ENCODE measurements at regions not wholly inside any gene's neighbourhood (a gene's known extent, or its start where the extent isn't known, plus 50 kb on each side); places are given as distances from the start of the nearest gene placed in this dataset.

DNA sequence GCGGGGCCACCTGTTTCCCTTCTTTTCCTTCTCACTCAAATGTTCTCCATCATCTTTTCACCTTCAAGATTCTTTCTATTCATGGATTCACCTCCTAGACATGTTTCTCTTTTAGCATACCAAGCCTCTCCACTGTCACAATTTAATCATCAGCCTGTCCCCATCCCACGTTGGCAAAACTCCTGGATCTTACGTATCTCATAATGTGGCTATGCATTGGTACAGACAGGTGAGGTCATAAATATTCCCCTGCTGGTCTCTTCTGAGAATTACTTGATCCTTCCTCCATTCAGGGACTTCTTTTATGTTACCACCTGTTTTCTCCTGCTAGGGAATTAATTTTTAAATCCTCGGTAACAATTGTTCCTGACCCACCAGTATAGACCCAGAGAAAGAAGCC lies 262.6 kb upstream of the NEBL start:
- no peaks in the 10 kb centered on the region for H3K9me3 Mint-ChIP-seq
- peaks cover 6% of the 10 kb centered on the region for H3K27me3 Mint-ChIP-seq
- POLR2A ChIA-PET: no interaction called here
- ATAC-seq (ENCODE audit: low read depth) (no peak), DNase-seq (no peak)
- H3K36me3 Mint-ChIP-seq: no peaks in the 10 kb centered on the region
- no peaks in the 10 kb centered on the region for H3K4me1 Mint-ChIP-seq
- no peak overlapping the region for H3K27ac Mint-ChIP-seq
- no peak overlapping the region for H3K4me3 Mint-ChIP-seq

DNA sequence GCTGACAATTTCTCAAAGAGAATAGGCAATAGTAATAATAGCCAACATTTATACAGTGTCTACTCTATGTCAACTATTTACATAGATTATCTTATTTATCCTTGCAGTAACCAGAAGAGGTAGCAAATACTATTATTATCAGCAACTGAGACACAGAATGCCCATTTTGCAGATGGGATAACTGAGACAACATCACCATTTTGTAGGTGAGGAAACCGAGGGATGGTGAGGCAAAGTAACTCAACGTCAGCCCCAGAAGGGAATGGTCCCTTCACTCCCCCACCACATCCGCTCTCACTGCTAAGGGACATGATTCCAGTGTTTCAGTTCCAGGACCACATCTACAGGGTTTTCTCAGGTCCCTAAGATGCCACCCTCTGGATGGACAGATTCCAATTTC lies 261.2 kb upstream of the NEBL start:
- no peak for ATAC-seq (ENCODE audit: low read depth)
- Mint-ChIP-seq H3K9me3 (no peaks in the 10 kb centered on the region), H3K36me3 (no peaks in the 10 kb centered on the region), H3K27ac (no peak overlapping the region), H3K4me3 (no peak overlapping the region), H3K4me1 (no peaks in the 10 kb centered on the region), H3K27me3 (peaks cover 6% of the 10 kb centered on the region)
- POLR2A ChIA-PET: no interaction called here
- no peak for DNase-seq

DNA sequence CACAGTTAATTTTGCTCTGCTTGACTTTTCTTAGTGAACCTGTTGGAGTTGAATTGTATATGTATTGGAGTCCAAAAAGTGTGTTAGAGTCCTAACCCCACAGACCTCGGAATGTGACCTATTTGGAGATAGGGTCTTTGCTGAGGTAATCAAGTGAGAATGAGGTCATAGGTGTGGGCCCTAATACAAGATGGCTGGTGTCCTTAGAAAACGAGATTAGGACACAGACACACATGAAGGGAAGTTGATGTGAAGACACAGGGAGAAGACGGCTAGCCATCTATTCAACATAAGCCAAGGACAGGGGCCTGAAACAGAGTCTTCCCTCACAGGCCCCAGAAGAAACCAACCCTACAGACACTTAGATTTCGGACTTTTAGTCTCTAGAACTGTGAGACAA lies 260.6 kb upstream of the NEBL start:
- peaks cover 6% of the 10 kb centered on the region for H3K27me3 Mint-ChIP-seq
- DNase-seq (no peak), ATAC-seq (ENCODE audit: low read depth) (no peak)
- H3K27ac Mint-ChIP-seq: no peak overlapping the region
- H3K36me3 Mint-ChIP-seq: no peaks in the 10 kb centered on the region
- H3K4me3 Mint-ChIP-seq: no peak overlapping the region
- H3K4me1 Mint-ChIP-seq: no peaks in the 10 kb centered on the region
- POLR2A ChIA-PET: no interaction called here
- no peaks in the 10 kb centered on the region for H3K9me3 Mint-ChIP-seq

DNA sequence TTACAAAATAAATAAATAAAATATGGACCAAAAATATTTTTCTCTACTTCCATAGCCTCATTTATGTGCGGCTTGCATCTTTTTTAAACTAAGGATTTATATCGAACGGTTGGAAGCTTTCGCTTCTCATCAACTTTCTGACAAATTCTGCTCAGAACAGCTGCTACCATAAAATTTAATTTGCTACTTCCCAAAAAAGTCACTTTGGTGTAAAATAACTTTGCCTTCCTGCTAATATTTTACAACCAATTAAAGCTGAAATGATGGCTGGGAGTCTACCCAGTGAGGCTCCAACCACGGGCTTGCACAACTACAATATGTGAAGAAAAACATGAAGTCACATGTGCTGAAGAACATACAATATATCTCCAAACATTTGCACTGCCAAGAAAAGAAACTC lies 253.1 kb upstream of the NEBL start:
- DNase-seq (no peak), ATAC-seq (ENCODE audit: low read depth) (no peak)
- Mint-ChIP-seq H3K4me1 (no peaks in the 10 kb centered on the region), H3K27ac (no peak overlapping the region), H3K36me3 (no peaks in the 10 kb centered on the region), H3K4me3 (no peak overlapping the region), H3K9me3 (no peaks in the 10 kb centered on the region), H3K27me3 (peaks cover 3% of the 10 kb centered on the region)
- POLR2A ChIA-PET: no interaction called here

DNA sequence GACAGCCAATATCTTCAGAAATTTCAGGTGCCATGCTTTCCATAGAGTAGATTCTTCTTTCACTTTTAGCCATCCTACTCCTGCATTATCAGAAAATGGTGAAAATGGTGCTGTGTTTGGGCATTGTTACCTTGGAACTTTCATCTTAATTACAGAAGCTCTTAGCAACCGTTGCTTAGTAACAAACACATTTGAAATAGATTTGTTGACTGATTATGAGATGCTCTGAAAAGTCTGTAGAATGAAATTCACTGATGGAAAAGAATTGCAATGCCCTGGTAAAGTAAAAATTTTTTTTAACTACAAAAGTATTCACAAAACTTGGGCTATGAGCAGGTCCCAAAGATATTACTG lies 249.3 kb upstream of the NEBL start:
- ATAC-seq (ENCODE audit: low read depth) (no peak), DNase-seq (no peak)
- no peaks in the 10 kb centered on the region for H3K36me3 Mint-ChIP-seq
- H3K27me3 Mint-ChIP-seq: no peaks in the 10 kb centered on the region
- no peaks in the 10 kb centered on the region for H3K4me1 Mint-ChIP-seq
- H3K9me3 Mint-ChIP-seq: no peaks in the 10 kb centered on the region
- POLR2A ChIA-PET: no interaction called here
- no peak overlapping the region for H3K4me3 Mint-ChIP-seq
- H3K27ac Mint-ChIP-seq: no peak overlapping the region

DNA sequence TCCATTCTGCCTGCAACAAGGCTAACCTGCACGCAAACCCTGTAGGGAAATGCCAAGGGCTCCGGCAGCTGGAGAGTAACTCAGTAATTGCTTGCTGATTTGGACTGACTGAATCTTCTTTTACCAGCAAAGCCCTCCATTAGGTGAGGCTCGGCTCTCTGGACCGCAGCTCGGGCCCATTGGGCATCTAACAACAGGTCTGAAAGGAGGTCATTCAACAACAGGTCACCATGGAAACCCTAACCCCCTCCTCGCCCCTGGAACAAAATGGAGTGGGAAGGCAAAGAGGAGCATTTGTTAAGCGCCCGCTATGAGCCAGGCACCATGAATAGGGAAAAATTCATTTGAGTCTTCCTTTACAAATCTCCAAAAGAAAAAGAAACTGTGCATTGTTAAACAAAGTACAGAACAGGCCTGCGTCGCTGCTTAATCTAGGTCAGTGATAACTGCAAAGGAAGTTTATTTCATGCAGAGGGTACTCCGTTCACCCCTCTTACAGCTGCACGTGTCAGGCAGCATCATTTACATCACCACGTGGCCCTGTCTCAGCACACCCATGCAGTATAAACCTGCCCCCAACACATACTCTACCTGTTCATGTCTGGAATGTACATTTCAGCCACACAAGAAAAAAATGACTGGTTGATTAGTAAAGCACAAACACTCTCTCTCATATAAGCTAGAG lies 248.8 kb upstream of the NEBL start:
- POLR2A ChIA-PET: no interaction called here
- no peaks in the 10 kb centered on the region for H3K9me3 Mint-ChIP-seq
- H3K4me1 Mint-ChIP-seq: no peaks in the 10 kb centered on the region
- H3K27ac Mint-ChIP-seq: no peak overlapping the region
- DNase-seq (no peak), ATAC-seq (ENCODE audit: low read depth) (no peak)
- H3K4me3 Mint-ChIP-seq: no peak overlapping the region
- no peaks in the 10 kb centered on the region for H3K27me3 Mint-ChIP-seq
- H3K36me3 Mint-ChIP-seq: no peaks in the 10 kb centered on the region

DNA sequence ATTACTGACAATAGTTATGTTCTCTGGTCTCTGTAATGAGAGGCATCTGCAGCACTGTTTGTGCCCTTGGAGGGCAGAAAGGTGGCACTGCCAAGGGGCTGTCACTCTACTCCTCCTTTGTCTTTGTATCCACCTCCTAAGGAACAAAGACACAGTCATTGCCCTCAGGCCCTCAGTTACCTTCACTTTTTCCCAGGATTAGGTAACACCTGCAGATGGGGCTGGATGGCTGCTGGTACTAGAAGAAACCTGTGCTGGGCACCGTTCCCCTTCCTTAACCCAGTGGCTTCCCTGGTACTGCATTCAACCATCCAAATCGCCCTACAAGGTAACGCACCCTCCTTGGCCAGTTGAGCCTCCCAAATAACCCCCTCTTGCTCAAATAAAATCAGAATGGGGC lies 246.9 kb upstream of the NEBL start:
- ATAC-seq (ENCODE audit: low read depth) (no peak), DNase-seq (no peak)
- no peaks in the 10 kb centered on the region for H3K27me3 Mint-ChIP-seq
- H3K27ac Mint-ChIP-seq: no peak overlapping the region
- POLR2A ChIA-PET: no interaction called here
- H3K4me1 Mint-ChIP-seq: no peaks in the 10 kb centered on the region
- no peak overlapping the region for H3K4me3 Mint-ChIP-seq
- no peaks in the 10 kb centered on the region for H3K9me3 Mint-ChIP-seq
- H3K36me3 Mint-ChIP-seq: no peaks in the 10 kb centered on the region

DNA sequence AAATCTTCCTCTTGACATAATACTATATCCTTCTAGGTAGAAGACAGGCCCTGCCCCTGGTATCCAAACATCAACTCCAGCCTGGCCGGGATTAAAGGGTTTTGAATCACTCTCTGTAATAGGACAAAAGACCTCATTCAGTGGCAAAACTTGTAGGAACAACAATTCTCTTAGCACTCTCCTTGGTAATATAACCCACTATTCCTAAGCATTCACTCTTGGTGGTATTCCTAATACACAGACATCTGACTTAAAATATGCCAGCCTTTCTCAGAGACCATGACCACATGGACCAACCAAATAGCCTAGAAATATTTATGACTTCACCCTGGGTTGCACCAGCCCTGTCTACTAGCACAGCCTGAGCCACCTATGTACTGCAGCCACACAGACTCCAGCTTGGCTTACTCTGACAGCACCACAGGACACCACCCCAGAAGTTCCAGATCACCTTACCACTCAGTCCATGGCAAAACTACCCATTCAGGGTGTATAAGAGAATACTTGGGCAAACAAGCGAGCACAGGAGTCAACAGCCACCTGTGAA lies 244.9 kb upstream of the NEBL start:
- DNase-seq (no peak), ATAC-seq (ENCODE audit: low read depth) (no peak)
- H3K27ac Mint-ChIP-seq: no peak overlapping the region
- no peak overlapping the region for H3K4me3 Mint-ChIP-seq
- H3K27me3 Mint-ChIP-seq: no peaks in the 10 kb centered on the region
- no peaks in the 10 kb centered on the region for H3K4me1 Mint-ChIP-seq
- H3K36me3 Mint-ChIP-seq: no peaks in the 10 kb centered on the region
- POLR2A ChIA-PET: no interaction called here
- H3K9me3 Mint-ChIP-seq: no peaks in the 10 kb centered on the region

DNA sequence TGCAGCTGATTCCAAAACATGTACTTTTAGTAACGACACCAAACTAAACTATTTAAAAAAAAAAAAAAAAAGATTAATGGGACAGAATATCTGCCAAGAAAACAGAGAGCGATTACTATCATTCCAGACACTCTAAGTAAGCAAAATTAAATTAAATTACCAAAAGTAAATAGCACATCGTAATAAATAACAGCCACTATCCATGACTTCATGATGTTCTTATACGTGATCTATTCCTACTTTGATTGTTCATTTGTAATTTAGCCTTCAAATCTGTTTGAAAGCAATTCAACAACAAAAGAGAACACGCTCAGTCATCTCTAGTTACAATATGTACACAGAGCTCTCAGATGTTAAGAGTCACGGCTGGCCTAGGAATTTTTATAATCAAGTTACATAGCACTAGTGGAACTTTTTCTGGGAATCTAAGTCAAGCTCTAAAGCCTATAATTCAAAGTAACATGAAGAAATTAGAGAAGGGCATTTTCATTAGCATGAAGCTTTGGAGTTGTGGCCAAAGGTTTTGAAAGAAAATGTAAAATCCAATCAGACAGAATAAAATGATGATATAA lies 241.7 kb upstream of the NEBL start:
- Mint-ChIP-seq H3K4me3 (no peak overlapping the region), H3K27ac (no peak overlapping the region), H3K9me3 (no peaks in the 10 kb centered on the region), H3K27me3 (no peaks in the 10 kb centered on the region), H3K4me1 (no peaks in the 10 kb centered on the region), H3K36me3 (no peaks in the 10 kb centered on the region)
- DNase-seq (no peak), ATAC-seq (ENCODE audit: low read depth) (no peak)
- POLR2A ChIA-PET: no interaction called here

DNA sequence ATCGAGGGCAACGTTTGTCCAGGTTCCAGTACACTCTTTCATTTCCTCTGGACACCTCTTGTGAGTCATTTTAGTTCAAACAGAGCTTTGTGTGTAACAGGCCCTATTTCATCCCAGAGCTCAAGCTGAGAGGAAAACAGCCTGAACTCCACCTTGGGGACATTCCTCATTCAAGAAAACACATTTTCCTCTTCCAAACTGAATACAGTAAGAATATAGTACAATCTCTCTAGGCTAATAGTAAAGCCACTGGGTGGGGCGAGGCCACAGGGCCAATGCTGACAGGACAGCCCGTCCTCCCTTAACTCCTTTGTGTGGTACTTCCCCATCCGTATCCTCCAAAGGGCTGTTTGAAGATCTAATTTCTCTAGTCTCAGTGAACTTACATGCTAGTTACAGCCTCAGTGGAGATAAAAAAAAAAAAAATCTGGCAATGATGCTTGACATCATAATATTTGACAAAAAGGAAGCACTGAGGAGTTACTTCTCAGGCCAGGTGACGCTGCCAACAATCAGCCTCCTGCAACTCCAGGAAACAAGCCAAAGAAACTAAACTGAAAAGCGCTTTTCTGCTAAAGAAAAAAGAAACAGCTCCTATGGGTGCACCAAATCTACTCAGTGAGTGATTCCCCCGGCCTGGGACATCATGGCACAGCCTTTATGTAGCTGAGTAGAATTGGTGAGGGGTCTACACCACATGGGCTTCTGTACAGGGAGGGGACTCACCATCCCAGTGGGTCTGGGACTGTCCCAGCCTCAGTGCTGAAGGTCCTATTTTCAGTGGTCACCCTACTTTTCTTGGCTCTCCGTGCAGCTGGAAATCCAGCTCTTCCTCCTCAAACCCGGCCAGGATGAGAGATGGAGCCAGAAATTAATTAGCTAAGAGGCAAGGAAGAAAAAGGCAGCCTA lies 238.2 kb upstream of the NEBL start:
- Mint-ChIP-seq H3K27ac (no peak overlapping the region), H3K27me3 (no peaks in the 10 kb centered on the region), H3K4me3 (no peak overlapping the region), H3K36me3 (no peaks in the 10 kb centered on the region), H3K9me3 (no peaks in the 10 kb centered on the region), H3K4me1 (no peaks in the 10 kb centered on the region)
- DNase-seq (no peak), ATAC-seq (ENCODE audit: low read depth) (no peak)
- POLR2A ChIA-PET: no interaction called here

DNA sequence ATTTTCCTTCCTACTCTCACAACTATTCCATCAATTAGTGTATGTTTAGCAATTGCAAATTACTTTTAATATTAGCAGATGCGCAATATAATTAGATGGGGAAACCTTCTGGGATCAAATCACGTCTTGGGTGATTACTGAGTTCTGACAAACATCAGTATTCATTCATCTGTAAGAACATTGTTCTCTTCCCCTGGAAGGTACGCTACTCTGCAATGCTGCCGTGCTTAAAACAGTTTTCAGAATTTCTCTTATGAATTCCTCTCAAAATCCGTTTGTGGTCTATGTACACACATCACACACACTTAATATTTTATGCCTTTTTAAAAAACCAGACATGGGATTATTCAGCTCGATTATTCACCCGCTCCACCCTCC lies 237.5 kb upstream of the NEBL start:
- POLR2A ChIA-PET: no interaction called here
- H3K9me3 Mint-ChIP-seq: no peaks in the 10 kb centered on the region
- H3K36me3 Mint-ChIP-seq: no peaks in the 10 kb centered on the region
- no peak for DNase-seq
- H3K4me1 Mint-ChIP-seq: no peaks in the 10 kb centered on the region
- no peak for ATAC-seq (ENCODE audit: low read depth)
- no peak overlapping the region for H3K4me3 Mint-ChIP-seq
- no peaks in the 10 kb centered on the region for H3K27me3 Mint-ChIP-seq
- H3K27ac Mint-ChIP-seq: no peak overlapping the region

DNA sequence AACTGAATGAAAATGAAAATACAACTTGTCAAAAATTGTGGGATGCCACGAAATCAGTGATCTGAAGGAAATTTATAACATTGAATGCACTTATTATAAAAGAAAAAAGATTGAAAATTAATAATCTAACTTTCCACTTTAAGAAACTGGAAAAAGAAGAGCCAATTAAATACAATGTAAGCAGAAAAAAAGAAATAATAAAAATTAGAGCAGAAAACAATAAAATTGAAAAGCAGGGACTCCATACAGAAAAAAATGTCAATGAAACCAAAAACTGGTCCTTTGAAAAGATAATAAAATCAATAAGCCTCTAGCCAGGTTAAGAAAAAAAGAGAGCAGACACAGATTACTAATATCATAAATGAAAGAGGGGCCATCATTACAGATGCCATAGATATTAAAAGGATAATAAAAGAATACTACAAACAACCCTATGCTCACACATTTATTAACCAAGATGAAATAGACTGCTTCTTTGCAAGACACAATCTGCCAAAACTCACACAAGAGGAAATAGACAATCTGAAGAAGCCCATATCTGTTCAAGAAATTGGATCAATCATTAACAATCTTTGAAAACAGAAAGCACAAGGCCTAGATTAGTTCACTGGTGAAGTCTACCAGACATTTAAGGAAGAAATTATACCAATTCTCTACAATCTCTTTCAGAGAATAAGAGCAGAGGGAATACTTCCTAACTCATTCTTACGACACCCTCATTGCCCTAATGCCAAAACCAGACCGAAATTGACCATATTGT lies 233.8 kb upstream of the NEBL start:
- H3K4me3 Mint-ChIP-seq: no peak overlapping the region
- ATAC-seq (ENCODE audit: low read depth): no peak
- no peaks in the 10 kb centered on the region for H3K9me3 Mint-ChIP-seq
- H3K27me3 Mint-ChIP-seq: no peaks in the 10 kb centered on the region
- H3K36me3 Mint-ChIP-seq: no peaks in the 10 kb centered on the region
- POLR2A ChIA-PET: no interaction called here
- DNase-seq: no peak
- H3K4me1 Mint-ChIP-seq: no peaks in the 10 kb centered on the region
- H3K27ac Mint-ChIP-seq: no peak overlapping the region

DNA sequence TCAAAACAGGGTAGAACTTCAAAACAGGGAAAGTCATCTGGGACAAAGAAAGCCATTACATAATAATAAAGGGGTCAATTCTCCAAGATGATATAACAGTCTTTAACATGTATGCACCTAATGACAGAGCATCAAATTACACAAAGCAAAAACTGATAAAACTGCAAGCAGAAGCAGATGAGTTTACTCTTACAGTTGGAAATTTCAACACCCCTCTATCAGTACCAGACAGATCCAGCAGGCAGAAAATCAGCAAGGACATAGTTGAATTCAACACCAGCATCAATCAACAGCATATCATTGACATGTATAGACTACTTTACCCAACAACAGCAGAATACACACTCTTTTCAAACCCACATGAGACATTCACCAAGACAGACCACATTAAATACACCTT lies 233.0 kb upstream of the NEBL start:
- DNase-seq (no peak), ATAC-seq (ENCODE audit: low read depth) (no peak)
- H3K4me3 Mint-ChIP-seq: no peak overlapping the region
- H3K27me3 Mint-ChIP-seq: no peaks in the 10 kb centered on the region
- H3K27ac Mint-ChIP-seq: no peak overlapping the region
- H3K36me3 Mint-ChIP-seq: no peaks in the 10 kb centered on the region
- POLR2A ChIA-PET: no interaction called here
- H3K4me1 Mint-ChIP-seq: no peaks in the 10 kb centered on the region
- H3K9me3 Mint-ChIP-seq: no peaks in the 10 kb centered on the region

Measured in activated naive CD8-positive, alpha-beta T cell treated with anti-CD3 and anti-CD28 coated beads, Interleukin-2, amount 10 ng/mL, durations not matched to agents 7 days and 5 days (primary cell).